ENCODE measurements at regions not wholly inside any gene's neighbourhood (a gene's known extent, or its start where the extent isn't known, plus 50 kb on each side); places are given as distances from the start of the nearest gene placed in this dataset.
A peak's percentile ranks its signal among the peaks of the same experiment; 100 is the strongest.
"Not testable (repeated sequence)": the region's sequence is repeated elsewhere in the genome, so short reads cannot be mapped to it uniquely, and the experiment has no call there.

- not testable (repeated sequence) for DNase-seq
Observed at GRCh38 chr15:96151749-96152148, 178.8 kb upstream of the NR2F2 start.

GRCh38 chr15:96153929-96154328 lies 176.6 kb upstream of the NR2F2 start:
- no peak for DNase-seq

GRCh38 chr15:96158938-96159337 lies 171.6 kb upstream of the NR2F2 start:
- DNase-seq, result peak; percentile 81

GRCh38 chr15:96160269-96160668 lies 170.2 kb upstream of the NR2F2 start:
- peak; percentile 86 for DNase-seq

- no peak for DNase-seq
Observed at GRCh38 chr15:96160800-96161199, 169.7 kb upstream of the NR2F2 start.

- DNase-seq, result peak; percentile 25
Observed at GRCh38 chr15:96162322-96162721, 168.2 kb upstream of the NR2F2 start.

- DNase-seq, result no peak
Observed at GRCh38 chr15:96165081-96165480, 165.4 kb upstream of the NR2F2 start.

GRCh38 chr15:96165775-96166174 lies 164.7 kb upstream of the NR2F2 start:
- no peak for DNase-seq

GRCh38 chr15:96166223-96167200 lies 164.0 kb upstream of the NR2F2 start:
- peak; percentile 65 for DNase-seq

- DNase-seq, result not testable (repeated sequence)
Observed at GRCh38 chr15:96170616-96170978, 159.9 kb upstream of the NR2F2 start.

GRCh38 chr15:96170979-96171739 lies 159.3 kb upstream of the NR2F2 start:
- no peak for DNase-seq

- no peak for DNase-seq
Observed at GRCh38 chr15:96171853-96172296, 158.6 kb upstream of the NR2F2 start.

- no peak for DNase-seq
Observed at GRCh38 chr15:96172417-96172816, 158.1 kb upstream of the NR2F2 start.

- no peak for DNase-seq
Observed at GRCh38 chr15:96176831-96177230, 153.7 kb upstream of the NR2F2 start.

- no peak for DNase-seq
Observed at GRCh38 chr15:96177279-96177678, 153.2 kb upstream of the NR2F2 start.

- DNase-seq, result no peak
Observed at GRCh38 chr15:96180087-96180748, 150.3 kb upstream of the NR2F2 start.

GRCh38 chr15:96181217-96181616 lies 149.3 kb upstream of the NR2F2 start:
- no peak for DNase-seq

GRCh38 chr15:96181873-96182301 lies 148.6 kb upstream of the NR2F2 start:
- peak; percentile 92 for DNase-seq

- DNase-seq, result no peak
Observed at GRCh38 chr15:96182736-96183513, 147.6 kb upstream of the NR2F2 start.

GRCh38 chr15:96183514-96183850 lies 147.0 kb upstream of the NR2F2 start:
- no peak for DNase-seq

- no peak for DNase-seq
Observed at GRCh38 chr15:96183867-96184266, 146.6 kb upstream of the NR2F2 start.

- no peak for DNase-seq
Observed at GRCh38 chr15:96184297-96184696, 146.2 kb upstream of the NR2F2 start.

Data from tongue (tissue), 1 donor.